NCI-H345 treated with DMSO at 0.1 percent for 48 hours (cell line): ENCODE measurements at regions not wholly inside any gene's neighbourhood (a gene's known extent, or its start where the extent isn't known, plus 50 kb on each side); places are given as distances from the start of the nearest gene placed in this dataset.
"Not testable (repeated sequence)": the region's sequence is repeated elsewhere in the genome, so short reads cannot be mapped to it uniquely, and the experiment has no call there.

Source experiments
- DNase-seq: peaks from one replicate; lab custom pipeline; 2025; ENCODE audit not compliant: unreplicated experiment; lab: John Stamatoyannopoulos, UW

- DNase-seq: no peak
These were observed 184.5 kb upstream of the MAST4 start for GRCh38 chr5:66411701-66412100.

DNA sequence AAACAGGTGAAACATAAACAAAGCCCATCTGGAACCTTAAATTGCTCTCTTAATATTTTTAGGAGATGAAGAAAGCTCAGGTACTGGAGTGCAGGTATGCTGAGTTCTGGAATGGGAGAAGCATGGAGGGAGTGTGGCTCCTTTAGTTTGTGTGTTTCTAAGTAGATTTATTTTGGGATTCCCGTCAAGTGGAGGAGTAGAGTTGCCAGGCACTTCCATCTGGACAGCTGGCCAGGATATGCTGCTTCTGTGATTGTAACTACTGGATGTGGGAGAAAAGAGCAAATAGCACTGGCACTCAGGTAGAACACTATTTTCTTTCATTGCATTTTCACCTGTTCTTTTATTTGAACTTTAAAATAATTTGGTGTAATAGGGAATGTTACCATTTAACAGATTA, 182.3 kb upstream of the MAST4 start:
- no peak for DNase-seq

DNA sequence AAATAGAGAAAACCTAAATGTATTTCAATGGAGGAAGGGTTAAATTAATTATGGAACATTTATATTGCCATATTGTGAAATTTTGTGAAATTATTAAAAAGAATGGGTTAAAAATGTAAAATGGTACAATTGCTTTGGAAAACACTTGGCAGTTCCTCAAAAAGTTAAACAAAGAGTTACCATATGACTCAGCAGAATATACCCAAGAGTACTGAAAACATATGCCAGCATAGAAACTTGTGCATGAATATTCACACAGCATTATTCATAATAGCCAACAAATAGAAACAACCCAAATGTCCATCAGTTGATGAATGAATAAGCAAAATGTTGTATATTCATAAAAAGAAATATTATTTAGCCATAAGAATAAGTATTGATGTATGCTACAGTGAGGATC, 181.0 kb upstream of the MAST4 start:
- DNase-seq: no peak

DNA sequence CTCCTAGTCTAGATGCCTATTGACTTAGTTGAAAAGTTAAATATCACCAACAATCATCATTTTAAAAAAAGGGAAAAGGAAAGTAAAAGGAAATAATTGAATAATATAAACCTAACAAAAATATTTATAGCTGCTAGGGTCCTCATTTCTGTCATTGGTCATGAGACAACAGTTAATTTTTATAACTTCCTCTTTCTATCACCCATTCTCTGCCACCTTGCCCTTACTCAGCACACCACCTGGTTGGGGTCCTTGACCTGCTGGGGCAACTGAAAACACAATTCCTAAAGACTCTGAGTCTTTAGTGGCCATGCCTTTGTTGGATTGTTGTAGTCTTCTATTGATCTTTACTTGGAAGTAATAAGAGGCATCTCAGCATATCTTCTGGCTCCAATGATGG, 179.5 kb upstream of the MAST4 start:
- DNase-seq: no peak

DNA sequence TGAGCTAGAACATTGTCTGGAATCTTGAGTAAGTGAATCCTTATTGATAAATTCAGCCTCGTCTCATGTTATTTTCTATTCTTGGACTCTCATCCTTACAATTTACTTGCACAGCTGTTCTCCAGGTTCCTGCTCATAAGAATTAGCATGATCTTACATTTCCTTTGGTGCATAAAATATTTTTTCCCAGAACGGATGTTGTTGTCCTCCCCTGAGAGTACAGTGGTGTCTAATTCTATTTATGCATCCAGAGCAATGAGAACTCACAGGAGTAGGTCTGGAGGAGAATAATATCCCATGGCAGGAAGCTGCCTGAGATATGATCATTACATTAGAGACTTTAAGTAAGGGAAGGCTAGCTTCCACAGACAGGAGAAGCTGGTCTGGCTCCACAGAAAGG, 178.4 kb upstream of the MAST4 start:
- DNase-seq: no peak

GRCh38 chr5:66423484-66423883, 172.7 kb upstream of the MAST4 start:
- no peak for DNase-seq

DNA sequence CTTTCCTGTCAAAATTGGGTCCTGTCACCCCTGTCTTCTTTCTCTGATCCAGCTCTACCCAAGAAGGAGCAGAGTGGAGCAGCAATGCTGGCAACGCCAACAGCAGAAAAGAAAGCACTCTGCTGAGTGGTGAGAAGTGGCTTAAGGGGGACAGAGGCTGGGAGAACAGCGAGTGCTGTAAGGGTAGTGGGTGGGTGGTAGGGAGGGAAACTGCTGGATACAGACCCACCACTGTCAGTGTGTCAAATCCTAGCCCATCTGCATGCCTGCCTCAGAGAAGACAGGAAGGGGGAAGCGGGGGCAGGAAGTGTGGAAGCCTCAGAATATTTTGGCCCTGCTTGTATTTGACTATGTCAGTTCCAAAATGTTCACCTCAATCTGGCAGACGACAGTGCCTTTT, 170.4 kb upstream of the MAST4 start:
- no peak for DNase-seq

DNA sequence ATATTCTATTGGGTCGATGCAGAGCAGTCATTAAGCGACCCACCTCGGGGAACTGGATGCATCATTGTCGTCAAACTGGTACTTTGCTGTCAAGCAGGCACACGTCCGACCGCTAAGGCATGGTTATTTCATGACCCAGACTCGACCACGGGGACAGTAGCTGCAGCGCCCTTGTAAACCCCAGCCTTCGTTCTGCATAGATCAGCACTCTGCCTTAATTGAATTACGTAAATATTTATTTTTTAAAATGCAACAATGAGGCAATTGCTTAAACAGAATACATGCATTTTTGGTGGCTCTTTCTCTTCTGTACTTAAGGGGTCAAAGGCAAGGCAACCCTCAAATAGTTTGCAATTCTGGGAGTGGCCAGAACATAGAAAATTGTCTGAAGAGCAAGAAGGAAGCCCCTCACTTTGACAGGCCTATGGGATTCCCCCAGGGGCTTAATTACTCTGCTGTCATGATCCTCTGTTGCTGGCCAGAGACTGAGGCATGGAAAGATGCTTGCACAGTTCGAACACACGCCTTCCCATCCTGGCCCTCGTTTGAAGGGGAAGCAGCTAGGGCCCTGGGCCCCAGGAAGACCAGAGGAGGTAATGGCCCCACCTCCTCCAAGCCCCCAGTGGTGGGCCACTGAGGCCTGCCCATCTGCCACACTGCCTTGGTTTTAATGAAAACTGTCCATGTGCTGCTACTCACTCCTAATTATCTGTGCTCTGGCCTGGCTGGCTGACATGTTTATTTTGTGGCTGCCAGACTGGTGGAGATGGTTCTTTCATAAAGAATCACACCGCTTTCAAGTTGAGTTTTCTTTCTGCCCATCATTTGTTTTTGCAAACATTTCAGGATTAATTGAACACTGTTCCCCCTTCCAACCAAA, 169.7 kb upstream of the MAST4 start:
- DNase-seq: no peak

- DNase-seq: no peak
These were observed 169.1 kb upstream of the MAST4 start for GRCh38 chr5:66427139-66427442.

DNA sequence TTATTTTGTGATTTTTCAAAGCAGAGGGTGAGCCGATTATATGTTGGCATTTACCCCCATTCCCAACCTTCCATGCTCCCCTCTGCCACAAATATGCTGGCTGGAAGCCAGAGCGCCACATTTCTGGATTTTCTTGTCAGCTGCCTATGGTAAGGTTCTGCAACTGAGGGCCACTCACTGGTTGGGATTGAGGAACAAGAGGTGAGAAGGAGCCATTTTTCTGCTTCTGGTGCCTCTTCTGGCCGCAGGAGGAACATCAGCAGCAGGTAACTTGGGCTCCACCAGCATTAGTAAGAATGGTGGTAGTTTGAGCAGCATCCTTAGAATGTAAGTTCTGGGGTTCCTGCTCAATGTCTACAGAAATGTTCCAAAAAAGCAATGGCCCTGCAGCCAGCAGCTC, 159.5 kb upstream of the MAST4 start:
- DNase-seq: no peak

DNA sequence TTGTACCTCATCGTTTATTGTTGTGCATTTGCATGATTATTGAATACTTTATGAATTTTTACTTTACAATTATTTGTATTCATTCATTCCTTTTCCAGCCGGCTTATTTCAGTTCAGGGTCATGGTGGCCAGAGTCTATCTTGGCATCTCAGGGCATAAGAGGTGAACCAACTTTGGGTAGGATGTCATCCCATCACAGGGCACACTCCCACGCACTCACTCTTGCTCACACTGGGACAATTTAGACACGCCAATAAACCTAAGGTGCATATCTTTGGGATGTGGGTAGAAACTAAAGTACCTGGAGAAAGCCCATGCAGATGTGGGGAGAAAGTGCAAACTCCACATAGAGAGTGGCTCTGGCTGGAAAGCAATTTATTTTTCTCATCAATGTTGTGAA, 158.1 kb upstream of the MAST4 start:
- DNase-seq: no peak

- no peak for DNase-seq
These were observed 157.5 kb upstream of the MAST4 start for GRCh38 chr5:66438696-66439095.

GRCh38 chr5:66440202-66440680, 156.0 kb upstream of the MAST4 start:
- DNase-seq: no peak

GRCh38 chr5:66441351-66441750, 154.8 kb upstream of the MAST4 start:
- no peak for DNase-seq

- DNase-seq: no peak
These were observed 153.2 kb upstream of the MAST4 start for GRCh38 chr5:66442951-66443445.

- DNase-seq: no peak
These were observed 152.6 kb upstream of the MAST4 start for GRCh38 chr5:66443462-66444130.

GRCh38 chr5:66448070-66448469, 148.1 kb upstream of the MAST4 start:
- not testable (repeated sequence) for DNase-seq

GRCh38 chr5:66450237-66450636, 146.0 kb upstream of the MAST4 start:
- no peak for DNase-seq

GRCh38 chr5:66450988-66451387, 145.2 kb upstream of the MAST4 start:
- no peak for DNase-seq

GRCh38 chr5:66452109-66452508, 144.1 kb upstream of the MAST4 start:
- no peak for DNase-seq

GRCh38 chr5:66454186-66455078, 141.8 kb upstream of the MAST4 start:
- no peak for DNase-seq
